B cell (primary cell): ENCODE measurements at regions not wholly inside any gene's neighbourhood (a gene's known extent, or its start where the extent isn't known, plus 50 kb on each side); places are given as distances from the start of the nearest gene placed in this dataset.
"Not testable (repeated sequence)": the region's sequence is repeated elsewhere in the genome, so short reads cannot be mapped to it uniquely, and the experiment has no call there.

Source experiments
- ATAC-seq: fragments of 200-7000 bp; cut with Tn5 transposase; one replicate; pipeline ENCODE4 v1.10.0; 2021; ENCODE audit warnings: low read depth, mild to moderate bottlenecking, moderate number of reproducible peaks, moderate library complexity
- CTCF ChIA-PET: fragments of 350-600 bp; sonication (Branson Sonifier 250); formaldehyde crosslinking; loops from one replicate; lab custom pipeline; 2021; ENCODE audit warnings: antibody characterized with exemption, inconsistent platforms; lab: Charles Lee
- POLR2A ChIA-PET: fragments of 350-600 bp; sonication (Branson Sonifier 250); formaldehyde crosslinking; loops from one replicate; lab custom pipeline; 2021; ENCODE audit warnings: antibody characterized with exemption; lab: Charles Lee
- DNase-seq: peaks from one replicate; pipeline ENCODE4 v3.0.0; 2013
- H2AFZ ChIP-seq: 2 replicates; pipeline ENCODE4 v1.6.1; 2012; ENCODE audit warnings: mild to moderate bottlenecking, low read depth, low read length; ENCODE audit not compliant: insufficient read depth, poor library complexity, severe bottlenecking
- H3K27ac ChIP-seq, 2 donors: 1 replicate in 1 of 2; 2 replicates in 1 of 2; pipeline ENCODE4 v1.5.1; 2012 to 2013; ENCODE audit warnings: low read length in 2 of 2, mild to moderate bottlenecking in 2 of 2, moderate library complexity in 1 of 2
- H3K27me3 ChIP-seq, 4 experiments: fragments of 200-600 bp in 1 of 4; sonication (generic) in 1 of 4; replicated peaks in 1 of 4; 1 replicate in 2 of 4; 2 replicates in 2 of 4; pipeline versions ENCODE4 v1.6.1 to v1.7.0; 2013 to 2016; ENCODE audit warnings: low read length in 3 of 4, mild to moderate bottlenecking in 2 of 4, mixed read lengths in 1 of 4, moderate library complexity in 1 of 4; ENCODE audit not compliant: insufficient read depth in 4 of 4, control insufficient read depth in 3 of 4; ENCODE audit errors: control extremely low read depth in 1 of 4
- H3K36me3 ChIP-seq, 2 experiments: replicated peaks in 1 of 2; 1 replicate in 1 of 2; 2 replicates in 1 of 2; pipeline versions ENCODE4 v1.6.1 to v1.7.1; 2013; ENCODE audit warnings: low read length in 1 of 2; ENCODE audit not compliant: insufficient read depth in 2 of 2, control insufficient read depth in 1 of 2; ENCODE audit errors: control extremely low read depth in 1 of 2, extremely low read depth in 1 of 2
- H3K4me1 ChIP-seq, 2 donors: fragments of 200-600 bp in 1 of 2; sonication (generic) in 1 of 2; 1 replicate in 1 of 2; 2 replicates in 1 of 2; pipeline versions ENCODE4 v1.5.1 to v1.6.1; 2013 to 2017; ENCODE audit warnings: low read length in 2 of 2; ENCODE audit not compliant: control insufficient read depth in 2 of 2, insufficient read depth in 2 of 2
- H3K4me2 ChIP-seq: replicated peaks from 2 replicates; pipeline ENCODE3; 2012; ENCODE audit warnings: mild to moderate bottlenecking, low read depth, low read length; ENCODE audit not compliant: poor library complexity, severe bottlenecking
- H3K4me3 ChIP-seq, 5 experiments: fragments of 200-600 bp in 1 of 5; sonication (generic) in 1 of 5; 1 replicate in 3 of 5; 2 replicates in 2 of 5; pipeline versions ENCODE4 v1.5.1 to v1.7.0; 2011 to 2016; ENCODE audit warnings: low read length in 4 of 5, mild to moderate bottlenecking in 4 of 5, low read depth in 2 of 5, control low read depth in 1 of 5, moderate library complexity in 1 of 5; ENCODE audit not compliant: insufficient read depth in 1 of 5; ENCODE audit errors: control extremely low read depth in 1 of 5, extremely low read depth in 1 of 5
- H3K79me2 ChIP-seq: fragments of 200-600 bp; sonication (generic); one replicate; pipeline ENCODE4 v1.6.0; 2016; ENCODE audit warnings: low read length; ENCODE audit not compliant: control insufficient read depth, insufficient read depth
- H3K9ac ChIP-seq: fragments of 200-600 bp; sonication (generic); 2 replicates; pipeline ENCODE4 v1.6.1; 2017; ENCODE audit warnings: mild to moderate bottlenecking, low read length, moderate library complexity
- H3K9me3 ChIP-seq, 3 donors: one replicate each; pipeline versions ENCODE4 v1.6.1 to v1.7.1; 2013; ENCODE audit warnings: low read length in 2 of 3; ENCODE audit not compliant: control insufficient read depth in 2 of 3, insufficient read depth in 1 of 3; ENCODE audit errors: control extremely low read depth in 1 of 3
- H4K20me1 ChIP-seq: 2 replicates; pipeline ENCODE4 v1.6.0; 2012; ENCODE audit warnings: mild to moderate bottlenecking, low read length; ENCODE audit not compliant: insufficient read depth, control insufficient read depth, poor library complexity, severe bottlenecking
- H3K27ac Mint-ChIP-seq: one replicate; pipeline ENCODE4 v1.8.0; 2021; ENCODE audit warnings: mixed read lengths
- H3K27me3 Mint-ChIP-seq: one replicate; pipeline ENCODE4 v1.8.0; 2021; ENCODE audit warnings: mixed read lengths
- H3K4me1 Mint-ChIP-seq: one replicate; pipeline ENCODE4 v1.8.0; 2021; ENCODE audit warnings: mixed read lengths
- H3K4me3 Mint-ChIP-seq: one replicate; pipeline ENCODE4 v1.8.0; 2021; ENCODE audit warnings: mixed read lengths
- H3K9me3 Mint-ChIP-seq: one replicate; pipeline ENCODE4 v1.8.0; 2022; ENCODE audit warnings: mixed read lengths; ENCODE audit not compliant: insufficient read depth
- EZH2 ChIP-seq: IDR thresholded peaks from 2 replicates; pipeline ENCODE4 v1.6.1; 2012; ENCODE audit warnings: borderline replicate concordance, low read depth, mild to moderate bottlenecking, moderate library complexity, low read length; ENCODE audit not compliant: insufficient read depth, poor library complexity, severe bottlenecking
- WGBS: methylation state at CpG from one replicate; pipeline ENCODE4 v1.1.5; 2013; ENCODE audit warnings: missing lambda C conversion rate; ENCODE audit not compliant: insufficient coverage; 5-methylcytosine and 5-hydroxymethylcytosine counted together
- intact Hi-C: fragments of 100-400 bp; cut with micrococcal nuclease; formaldehyde crosslinking; loops from one replicate; pipeline ENCODE4 v1.10.0; 2022
- TF ChIP-seq, protein P1 (sequence below): fragments of 200-600 bp; IDR thresholded peaks from one replicate; pipeline ENCODE4 v1.8.0; 2022; ENCODE audit warnings: antibody characterized with exemption, mild to moderate bottlenecking

- Mint-ChIP-seq H3K9me3 (peaks cover 6% of the 10 kb centered on the region), H3K27ac (no peak overlapping the region), H3K4me1 (no peaks in the 10 kb centered on the region), H3K27me3 (no peaks in the 10 kb centered on the region), H3K4me3 (no peak overlapping the region)
- Histone ChIP-seq H3K27ac (no peak overlapping the region), H3K27me3 (no peaks in the 10 kb centered on the region), H3K9ac (no peak overlapping the region), H3K4me1 (no peaks in the 10 kb centered on the region), H3K9me3 (peaks cover 0 to 12% (median 2%) of the 10 kb centered on the region in 3 donors), H4K20me1 (no peaks in the 10 kb centered on the region), H3K4me3 (no peak overlapping the region), H3K79me2 (no peaks in the 10 kb centered on the region), H3K4me2 (no peak overlapping the region), H2AFZ (no peak overlapping the region), H3K36me3 (no peaks in the 10 kb centered on the region)
- no peak for DNase-seq
- TF ChIP-seq, protein P1, sequence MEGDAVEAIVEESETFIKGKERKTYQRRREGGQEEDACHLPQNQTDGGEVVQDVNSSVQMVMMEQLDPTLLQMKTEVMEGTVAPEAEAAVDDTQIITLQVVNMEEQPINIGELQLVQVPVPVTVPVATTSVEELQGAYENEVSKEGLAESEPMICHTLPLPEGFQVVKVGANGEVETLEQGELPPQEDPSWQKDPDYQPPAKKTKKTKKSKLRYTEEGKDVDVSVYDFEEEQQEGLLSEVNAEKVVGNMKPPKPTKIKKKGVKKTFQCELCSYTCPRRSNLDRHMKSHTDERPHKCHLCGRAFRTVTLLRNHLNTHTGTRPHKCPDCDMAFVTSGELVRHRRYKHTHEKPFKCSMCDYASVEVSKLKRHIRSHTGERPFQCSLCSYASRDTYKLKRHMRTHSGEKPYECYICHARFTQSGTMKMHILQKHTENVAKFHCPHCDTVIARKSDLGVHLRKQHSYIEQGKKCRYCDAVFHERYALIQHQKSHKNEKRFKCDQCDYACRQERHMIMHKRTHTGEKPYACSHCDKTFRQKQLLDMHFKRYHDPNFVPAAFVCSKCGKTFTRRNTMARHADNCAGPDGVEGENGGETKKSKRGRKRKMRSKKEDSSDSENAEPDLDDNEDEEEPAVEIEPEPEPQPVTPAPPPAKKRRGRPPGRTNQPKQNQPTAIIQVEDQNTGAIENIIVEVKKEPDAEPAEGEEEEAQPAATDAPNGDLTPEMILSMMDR: no peak
- no peak for TF ChIP-seq EZH2
- ChIA-PET CTCF (no interaction called here), POLR2A (no interaction called here)
- WGBS: no CpG with 5 or more reads among the region's 2 CpGs
- ATAC-seq: no peak
- intact Hi-C loops: no loop called here
Measured at GRCh38 chr5:174472956-174473355, 251.4 kb upstream of the MSX2 start.

- ATAC-seq, H3K4me1 Mint-ChIP-seq, H2AFZ ChIP-seq, H3K79me2 ChIP-seq, H3K27ac ChIP-seq, H3K4me3 Mint-ChIP-seq, H3K27me3 Mint-ChIP-seq, H3K4me1 ChIP-seq, H3K36me3 ChIP-seq, H3K4me2 ChIP-seq, H3K27me3 ChIP-seq, POLR2A ChIA-PET, H3K9ac ChIP-seq, H3K27ac Mint-ChIP-seq, CTCF ChIA-PET, intact Hi-C loops, DNase-seq, H3K4me3 ChIP-seq, H4K20me1 ChIP-seq, H3K9me3 Mint-ChIP-seq: not testable (repeated sequence)
- no CpG with 5 or more reads among the region's 3 CpGs for WGBS
- H3K9me3 ChIP-seq: peaks cover 0 to 18% (median 2%) of the 10 kb centered on the region in 3 donors
Measured at GRCh38 chr5:174476001-174476400, 248.4 kb upstream of the MSX2 start.
